GM23248 (cell line): ENCODE measurements at regions not wholly inside any gene's neighbourhood (a gene's known extent, or its start where the extent isn't known, plus 50 kb on each side); places are given as distances from the start of the nearest gene placed in this dataset.

ENCODE experiments used
- EZH2 ChIP-seq: fragments of 200-600 bp; sonication (generic); IDR thresholded peaks from 2 replicates; pipeline ENCODE4 v1.6.1; 2018; ENCODE audit warnings: antibody characterized with exemption, mild to moderate bottlenecking; ENCODE audit not compliant: insufficient read depth, poor library complexity, severe bottlenecking
- EZH2phosphoT487 ChIP-seq: fragments of 200-600 bp; sonication (generic); IDR thresholded peaks from 2 replicates; pipeline ENCODE4 v1.6.1; 2018; ENCODE audit warnings: antibody characterized with exemption, moderate library complexity, mild to moderate bottlenecking, low read depth; ENCODE audit not compliant: insufficient read depth

DNA sequence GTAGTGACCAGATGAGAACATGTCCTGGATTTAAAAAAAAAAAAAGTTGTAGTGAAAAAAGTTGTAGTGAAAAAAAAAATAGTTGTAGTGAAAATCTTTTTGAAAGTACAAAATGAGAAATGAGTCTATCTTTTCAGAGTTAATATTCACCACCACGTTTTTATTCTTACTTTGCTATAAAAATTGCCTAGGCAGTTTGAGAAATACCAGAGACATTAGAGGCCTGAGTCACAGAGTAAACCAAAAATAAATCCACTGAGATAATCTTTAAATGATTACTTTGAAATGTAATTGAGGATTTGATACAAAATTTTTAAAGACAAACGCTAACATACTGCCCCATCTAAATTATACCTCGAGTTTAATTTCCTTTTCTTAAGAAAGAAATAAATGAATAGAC, 101.2 kb upstream of the TIAM2 start:
- no peak for TF ChIP-seq EZH2
- no peak for TF ChIP-seq EZH2phosphoT487
